Jurkat, Clone E6-1 (cell line): ENCODE measurements at regions not wholly inside any gene's neighbourhood (a gene's known extent, or its start where the extent isn't known, plus 50 kb on each side); places are given as distances from the start of the nearest gene placed in this dataset.

Experiments used
- DNase-seq: peaks from one replicate; pipeline ENCODE4 v3.0.0-alpha.2; 2011; ENCODE audit warnings: low read depth, low spot score
- H3K4me3 ChIP-seq: 2 replicates; pipeline ENCODE4 v1.5.1; 2011; ENCODE audit warnings: mild to moderate bottlenecking, low read length, control low read depth, moderate library complexity

- peak; percentile 69 for DNase-seq
- no peak overlapping the region for H3K4me3 ChIP-seq
Observed at GRCh38 chr5:4533457-4534105, 606.5 kb upstream of the ADAMTS16 start.

- H3K4me3 ChIP-seq: no peak overlapping the region
- DNase-seq: no peak
Observed at GRCh38 chr5:4537489-4537888, 602.6 kb upstream of the ADAMTS16 start.

- no peak for DNase-seq
- H3K4me3 ChIP-seq: no peak overlapping the region
Observed at GRCh38 chr5:4540375-4541173, 599.6 kb upstream of the ADAMTS16 start.

- no peak overlapping the region for H3K4me3 ChIP-seq
- no peak for DNase-seq
Observed at GRCh38 chr5:4541334-4541733, 598.8 kb upstream of the ADAMTS16 start.

- DNase-seq: no peak
- H3K4me3 ChIP-seq: no peak overlapping the region
Observed at GRCh38 chr5:4542145-4542778, 597.9 kb upstream of the ADAMTS16 start.

- DNase-seq: no peak
- H3K4me3 ChIP-seq: no peak overlapping the region
Observed at GRCh38 chr5:4544049-4544670, 596.0 kb upstream of the ADAMTS16 start.

GRCh38 chr5:4547547-4547946, 592.6 kb upstream of the ADAMTS16 start:
- DNase-seq: peak; percentile 82
- no peak overlapping the region for H3K4me3 ChIP-seq

- H3K4me3 ChIP-seq: no peak overlapping the region
- DNase-seq: peak; percentile 83
Observed at GRCh38 chr5:4548341-4548740, 591.8 kb upstream of the ADAMTS16 start.

- H3K4me3 ChIP-seq: no peak overlapping the region
- no peak for DNase-seq
Observed at GRCh38 chr5:4549351-4549750, 590.8 kb upstream of the ADAMTS16 start.

- peak; percentile 98 for DNase-seq
Observed at GRCh38 chr5:4551034-4551433, 589.1 kb upstream of the ADAMTS16 start.

GRCh38 chr5:4553130-4553529, 587.0 kb upstream of the ADAMTS16 start:
- DNase-seq: no peak
- H3K4me3 ChIP-seq: no peak overlapping the region

More at GRCh38 chr5:4551034-4551433, 589.1 kb upstream of the ADAMTS16 start:
- H3K4me3 ChIP-seq: peak overlapping the region; percentile 17

GRCh38 chr5:4553978-4554377, 586.2 kb upstream of the ADAMTS16 start:
- no peak for DNase-seq

GRCh38 chr5:4555725-4556285, 584.3 kb upstream of the ADAMTS16 start:
- no peak overlapping the region for H3K4me3 ChIP-seq
- DNase-seq: no peak

More at GRCh38 chr5:4553978-4554377, 586.2 kb upstream of the ADAMTS16 start:
- H3K4me3 ChIP-seq: no peak overlapping the region

GRCh38 chr5:4561403-4561802, 578.7 kb upstream of the ADAMTS16 start:
- H3K4me3 ChIP-seq: no peak overlapping the region
- no peak for DNase-seq

- peak; percentile 84 for DNase-seq
- peak overlapping the region; percentile 11; the same call in 1 of the 2 replicates for H3K4me3 ChIP-seq
Observed at GRCh38 chr5:4563400-4563799, 576.7 kb upstream of the ADAMTS16 start.

- H3K4me3 ChIP-seq: no peak overlapping the region
- DNase-seq: no peak
Observed at GRCh38 chr5:4570047-4570995, 569.8 kb upstream of the ADAMTS16 start.

- DNase-seq: no peak
- H3K4me3 ChIP-seq: no peak overlapping the region
Observed at GRCh38 chr5:4571248-4571948, 568.7 kb upstream of the ADAMTS16 start.
